NCI-H82 treated with DMSO at 0.1 percent for 48 hours (cell line): ENCODE measurements at regions not wholly inside any gene's neighbourhood (a gene's known extent, or its start where the extent isn't known, plus 50 kb on each side); places are given as distances from the start of the nearest gene placed in this dataset.

Experiments
- DNase-seq: peaks from one replicate; lab custom pipeline; 2025; ENCODE audit not compliant: unreplicated experiment; lab: John Stamatoyannopoulos, UW

DNA sequence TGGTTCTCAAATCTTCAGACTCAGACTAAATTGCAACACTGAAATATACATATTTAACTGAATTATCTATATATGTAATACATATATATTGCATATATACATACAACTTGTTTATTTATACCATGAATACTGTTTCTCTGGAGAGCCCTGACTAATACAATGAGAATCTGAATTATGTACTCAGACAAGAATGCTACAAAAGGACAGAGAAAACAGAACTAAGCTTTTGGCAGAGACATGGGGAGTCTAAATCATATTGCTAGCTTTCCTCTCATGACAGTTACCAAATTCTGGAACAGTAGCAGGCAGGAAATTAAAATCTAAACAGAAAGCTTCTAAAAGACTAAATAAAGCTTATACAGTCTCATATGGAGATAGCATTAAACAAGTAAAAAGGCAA is 142.4 kb upstream of the KCNMB2 start:
- no peak for DNase-seq

GRCh38 chr3:178396318-178396717 is 139.9 kb upstream of the KCNMB2 start:
- DNase-seq: no peak

DNA sequence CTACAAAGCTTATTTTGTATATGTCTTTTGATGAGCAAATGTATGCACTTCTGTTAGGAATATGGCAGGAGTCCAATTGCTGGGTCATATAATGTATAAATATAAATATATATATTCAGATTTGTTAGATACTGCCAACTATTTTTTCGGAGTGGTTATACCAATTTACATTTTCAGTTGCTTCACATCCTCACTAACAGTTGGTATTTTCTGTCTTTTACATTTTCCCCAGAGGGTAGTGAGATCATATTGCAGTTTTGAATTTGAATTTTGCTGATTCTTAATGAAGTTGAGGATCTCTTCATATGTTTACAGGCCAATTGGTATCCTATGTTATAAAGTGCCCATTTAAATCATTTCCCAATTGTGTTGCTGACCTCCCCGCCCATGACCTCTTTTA is 139.0 kb upstream of the KCNMB2 start:
- DNase-seq: no peak

- no peak for DNase-seq
Observed at GRCh38 chr3:178397836-178398235, 138.4 kb upstream of the KCNMB2 start.

- DNase-seq: no peak
Observed at GRCh38 chr3:178404961-178405360, 131.3 kb upstream of the KCNMB2 start.

GRCh38 chr3:178405531-178405930 is 130.7 kb upstream of the KCNMB2 start:
- DNase-seq: no peak

DNA sequence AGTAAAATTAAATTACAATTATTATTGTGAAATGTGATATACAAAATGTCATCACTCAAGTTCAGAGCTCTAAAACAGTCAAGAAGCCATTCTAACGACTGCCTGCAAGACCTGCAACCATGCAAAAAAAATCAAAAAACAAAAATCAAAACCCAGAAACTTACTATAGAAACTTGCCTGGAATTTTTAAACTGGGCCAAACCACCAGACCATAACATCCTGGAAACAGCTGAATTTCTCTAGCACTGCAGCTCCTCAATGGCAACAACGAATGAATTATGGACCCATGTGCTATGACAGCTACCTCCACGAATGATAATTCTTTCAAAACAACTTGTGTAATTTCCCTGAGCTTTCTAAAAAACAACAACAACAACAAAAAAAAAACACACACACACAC is 130.0 kb upstream of the KCNMB2 start:
- DNase-seq: no peak

DNA sequence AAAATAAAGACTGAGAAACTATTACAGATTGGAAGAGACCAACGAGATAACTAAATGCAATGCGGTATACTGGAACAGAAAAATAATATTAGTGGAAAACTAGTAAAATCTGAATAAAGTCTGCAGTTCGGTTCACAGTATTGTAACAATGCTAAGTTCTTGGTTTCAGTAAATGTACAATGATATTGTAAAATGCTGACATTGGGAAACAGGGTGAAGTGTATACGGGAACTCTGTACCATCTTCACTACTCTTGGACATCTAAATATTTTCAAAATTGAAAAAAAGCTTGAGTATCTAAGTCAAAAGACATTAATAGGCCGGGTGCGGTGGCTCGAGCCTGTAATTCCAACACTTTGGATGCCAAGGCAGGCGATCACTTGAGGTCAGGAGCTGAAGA is 120.9 kb upstream of the KCNMB2 start:
- no peak for DNase-seq

GRCh38 chr3:178417736-178418135 is 118.5 kb upstream of the KCNMB2 start:
- no peak for DNase-seq

DNA sequence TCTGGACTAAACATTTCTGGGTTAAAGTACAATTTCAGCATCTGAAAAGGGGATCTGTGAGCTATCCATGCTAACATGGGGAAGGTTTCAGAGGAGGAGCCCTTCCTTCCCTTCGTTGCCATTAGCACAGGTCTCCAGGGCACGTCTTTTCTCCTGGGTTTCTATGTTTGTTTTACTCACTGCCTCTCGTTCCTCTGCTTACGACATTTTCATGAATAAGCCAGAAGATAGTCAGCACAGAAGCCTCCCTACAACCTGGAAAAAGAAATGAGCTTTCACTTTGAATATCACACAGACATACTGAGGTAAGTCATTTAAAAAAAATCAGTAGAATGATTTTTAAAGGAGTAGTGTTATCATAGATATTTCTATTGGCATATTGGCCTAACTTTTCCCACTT is 117.2 kb upstream of the KCNMB2 start:
- no peak for DNase-seq

- DNase-seq: no peak
Observed at GRCh38 chr3:178420033-178420432, 116.2 kb upstream of the KCNMB2 start.

- DNase-seq: no peak
Observed at GRCh38 chr3:178421069-178421468, 115.2 kb upstream of the KCNMB2 start.

DNA sequence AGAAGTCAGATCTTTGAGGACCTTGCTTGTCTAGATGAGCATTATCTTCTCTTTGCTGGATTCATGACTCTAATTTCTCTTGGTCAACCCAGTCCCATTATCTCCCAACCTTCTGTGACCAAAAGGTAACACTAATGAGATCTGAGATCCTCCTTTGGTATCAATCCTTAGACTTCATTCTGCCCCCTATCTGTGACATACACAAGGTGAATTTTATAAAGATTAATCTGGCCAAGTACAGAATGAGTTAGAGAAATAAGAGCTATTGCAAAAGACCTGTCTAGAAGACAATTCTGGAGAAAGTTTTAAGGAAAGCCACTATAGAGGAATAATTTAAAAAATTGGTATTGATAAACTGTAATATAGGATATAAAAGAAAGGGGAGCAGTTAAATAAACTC is 113.8 kb upstream of the KCNMB2 start:
- DNase-seq: no peak

DNA sequence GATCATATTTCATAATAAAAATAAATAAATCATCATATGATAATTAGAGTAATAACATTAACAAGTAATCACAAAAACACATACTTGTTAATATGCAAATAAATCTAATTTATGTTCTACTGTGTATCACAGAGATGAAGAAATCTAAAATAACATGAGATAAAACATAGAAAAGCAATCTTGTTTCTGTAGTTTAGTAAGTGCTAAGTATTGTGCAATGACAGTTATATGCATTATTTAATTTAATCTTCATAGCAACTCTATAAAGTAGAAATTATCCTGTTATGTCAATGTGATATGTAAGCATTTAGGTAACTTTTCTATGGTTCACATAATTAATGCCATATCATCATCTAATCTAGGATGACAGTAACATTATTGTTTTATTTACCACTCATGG is 108.2 kb upstream of the KCNMB2 start:
- DNase-seq: no peak

DNA sequence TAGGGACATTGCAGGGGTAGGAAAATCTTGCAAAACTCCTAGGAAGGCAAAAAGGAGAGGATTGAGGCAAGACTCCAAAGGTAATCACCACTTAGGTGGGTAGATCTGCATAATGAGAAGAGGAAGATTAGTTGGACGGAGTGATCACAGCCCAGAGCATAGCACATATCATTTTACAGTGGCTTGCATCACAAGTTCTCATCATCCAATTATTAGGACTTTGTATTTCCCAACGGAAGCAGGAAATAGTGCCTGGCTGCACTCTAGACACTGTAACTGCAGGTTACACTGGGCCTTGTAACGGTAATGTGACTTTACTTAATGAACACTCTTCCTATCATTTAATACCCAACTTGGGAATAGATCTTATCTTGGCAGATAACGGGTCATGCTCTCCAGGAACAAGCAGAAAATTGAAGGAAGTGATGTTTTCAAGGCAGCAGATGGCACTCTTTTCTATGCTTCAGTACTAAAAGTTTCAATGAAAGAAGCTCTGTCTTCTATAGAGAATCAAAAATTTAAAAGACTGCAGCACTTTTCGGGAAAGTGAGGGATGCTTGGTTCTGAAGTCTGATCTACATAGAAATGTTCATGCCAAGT is 101.9 kb upstream of the KCNMB2 start:
- DNase-seq: peak; percentile 92

DNA sequence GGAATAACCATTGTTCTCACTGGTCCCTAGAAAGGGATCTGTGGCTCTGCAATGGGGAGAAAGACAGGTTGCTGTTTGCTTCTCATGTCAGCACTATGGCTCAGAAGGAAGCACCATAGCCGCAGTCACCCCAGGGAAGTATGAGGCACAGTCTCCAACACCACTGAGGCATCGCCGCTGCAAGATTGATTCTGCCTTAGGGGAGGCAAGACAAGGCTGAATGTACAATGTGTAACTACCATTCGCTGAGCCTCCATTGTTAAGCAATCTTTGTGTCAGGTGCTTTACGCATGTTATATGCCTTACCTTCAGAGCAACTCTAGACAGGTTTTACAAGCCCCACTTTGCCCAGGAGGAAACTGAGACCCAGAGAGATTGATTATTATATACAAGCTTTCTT is 100.7 kb upstream of the KCNMB2 start:
- DNase-seq: no peak

DNA sequence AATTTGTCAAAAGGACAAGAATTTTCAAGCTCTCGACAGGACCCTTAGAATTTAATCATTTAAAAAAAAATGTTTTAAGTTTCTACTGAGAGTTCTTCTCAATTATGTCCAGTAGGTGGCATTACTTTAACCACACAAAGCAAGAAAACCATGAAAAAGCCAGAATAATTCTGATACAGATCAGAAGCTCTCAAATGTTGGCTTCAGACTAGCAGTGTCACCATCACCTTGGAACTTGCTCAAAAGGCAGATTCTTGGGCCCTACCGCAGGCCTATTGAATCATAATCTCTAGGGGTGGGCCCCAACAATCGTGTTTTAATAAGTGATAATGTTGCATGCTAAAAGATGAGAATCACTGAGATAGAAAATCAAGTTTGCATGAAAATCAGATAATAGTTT is 99.5 kb upstream of the KCNMB2 start:
- DNase-seq: no peak

GRCh38 chr3:178437236-178437635 is 99.0 kb upstream of the KCNMB2 start:
- DNase-seq: no peak

- no peak for DNase-seq
Observed at GRCh38 chr3:178439504-178439903, 96.7 kb upstream of the KCNMB2 start.

DNA sequence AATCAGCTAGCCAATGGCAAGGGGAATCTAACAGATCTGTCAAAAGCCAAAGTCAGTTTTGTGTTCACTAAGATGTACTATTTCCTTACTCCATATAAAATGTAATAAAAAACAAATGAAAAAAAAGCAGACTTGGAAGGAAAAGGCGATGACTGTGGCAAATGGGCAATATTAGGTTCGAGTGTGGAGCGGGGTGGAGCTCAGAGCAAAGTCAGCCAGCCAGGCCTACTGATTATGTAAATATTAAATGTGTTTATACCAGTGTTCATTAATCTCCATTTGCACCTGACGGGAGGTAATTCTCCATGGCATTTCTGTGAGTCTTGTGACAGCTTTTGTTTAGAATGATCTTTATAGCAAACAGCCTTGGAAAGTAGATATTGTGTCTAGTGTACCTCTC is 96.2 kb upstream of the KCNMB2 start:
- DNase-seq: no peak

- DNase-seq: no peak
Observed at GRCh38 chr3:178443634-178444033, 92.6 kb upstream of the KCNMB2 start.

GRCh38 chr3:178445139-178445538 is 91.1 kb upstream of the KCNMB2 start:
- DNase-seq: no peak

DNA sequence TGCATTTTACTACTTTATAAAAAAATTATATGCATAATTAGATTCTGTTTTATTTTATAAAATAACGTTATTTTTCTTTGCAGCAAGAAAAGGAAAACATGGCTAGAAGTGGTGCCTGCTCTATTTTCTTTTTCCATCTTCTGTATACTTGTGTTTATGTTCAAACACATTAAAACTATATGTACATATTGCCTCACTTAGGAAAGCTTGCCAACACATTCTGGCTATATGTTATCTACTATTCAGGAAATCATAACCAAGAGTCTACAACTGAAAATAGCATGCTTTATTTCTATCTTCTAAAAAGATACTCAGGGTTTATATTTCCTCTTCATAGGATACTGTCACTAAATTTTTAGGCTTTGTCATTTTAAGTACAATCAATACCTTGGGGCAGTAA is 90.2 kb upstream of the KCNMB2 start:
- no peak for DNase-seq

GRCh38 chr3:178450476-178450875 is 85.8 kb upstream of the KCNMB2 start:
- DNase-seq: no peak
